GM12878 (cell line): ENCODE measurements at regions not wholly inside any gene's neighbourhood (a gene's known extent, or its start where the extent isn't known, plus 50 kb on each side); places are given as distances from the start of the nearest gene placed in this dataset.

Experiments
- ATAC-seq: fragments of 200-7000 bp; cut with Tn5 transposase; 3 replicates; pipeline ENCODE4 v1.9.1; 2020; ENCODE audit warnings: mild to moderate bottlenecking, moderate library complexity
- BruUV-seq: library from RNA; stranded (reverse); fragments of 400-500 nt; replicated peaks from 2 replicates; lab custom pipeline; 2021; lab: Mats Ljungman, UMichigan
- CTCF ChIA-PET: fragments of 300-600 bp; sonication (Branson Sonifier 250); formaldehyde crosslinking; extraction: SDS; loops from one replicate; lab custom pipeline; 2021; ENCODE audit warnings: inconsistent platforms; lab: Yijun Ruan, JAX
- POLR2A ChIA-PET: fragments of 350-600 bp; formaldehyde crosslinking; extraction: SDS; loops from one replicate; lab custom pipeline; 2021; ENCODE audit warnings: inconsistent platforms; lab: Charles Lee
- RAD21 ChIA-PET: fragments of 300-600 bp; sonication (Branson Sonifier 250); formaldehyde crosslinking; loops from one replicate; lab custom pipeline; 2023; ENCODE audit warnings: antibody characterized with exemption; ENCODE audit not compliant: unreplicated experiment; lab: Charles Lee
- SMC1A ChIA-PET: fragments of 300-600 bp; sonication (Branson Sonifier 250); formaldehyde crosslinking; loops from one replicate; lab custom pipeline; 2023; ENCODE audit not compliant: unreplicated experiment, uncharacterized antibody; lab: Charles Lee
- DNase-seq: peaks from one replicate; pipeline ENCODE4 v3.0.0-alpha.2; 2011; ENCODE audit warnings: low read depth, low spot score
- FAIRE-seq: peaks from 3 replicates; lab custom pipeline; 2011; peaks lifted over from hg19 to GRCh38; lab: Jason Lieb, UNC
- H2AFZ ChIP-seq: 2 replicates; pipeline ENCODE4 v1.6.0; 2011; ENCODE audit warnings: low read depth, low read length, control low read depth; ENCODE audit not compliant: control insufficient read depth
- H3K27ac ChIP-seq: 2 replicates; pipeline ENCODE4 v1.5.1; 2011; ENCODE audit warnings: control low read depth; ENCODE audit not compliant: control insufficient read depth, insufficient read depth
- H3K27me3 ChIP-seq, 2 experiments: replicated peaks in 1 of 2; 2 replicates each; pipeline versions ENCODE4 v1.6.0 to v1.6.1; 2011; ENCODE audit warnings: low read length in 1 of 2; ENCODE audit not compliant: control insufficient read depth in 2 of 2, insufficient read depth in 2 of 2
- H3K36me3 ChIP-seq, 2 experiments: 2 replicates each; pipeline ENCODE4 v1.5.1; 2011; ENCODE audit warnings: low read length in 1 of 2; ENCODE audit not compliant: control insufficient read depth in 2 of 2, insufficient read depth in 2 of 2
- H3K4me1 ChIP-seq: 2 replicates; pipeline ENCODE4 v1.6.1; 2011; ENCODE audit warnings: mild to moderate bottlenecking, low read length, moderate library complexity, mixed read lengths; ENCODE audit not compliant: control insufficient read depth, insufficient read depth
- H3K4me2 ChIP-seq: 2 replicates; pipeline ENCODE4 v1.6.0; 2011; ENCODE audit warnings: control low read depth; ENCODE audit not compliant: control insufficient read depth, insufficient read depth
- H3K4me3 ChIP-seq: fragments of 200-600 bp; sonication (generic); 2 replicates; pipeline ENCODE4 v1.5.1; 2016
- H3K79me2 ChIP-seq: 2 replicates; pipeline ENCODE4 v1.6.0; 2011; ENCODE audit warnings: low read length; ENCODE audit not compliant: control insufficient read depth, insufficient read depth
- H3K9ac ChIP-seq: 2 replicates; pipeline ENCODE4 v1.8.0; 2011; ENCODE audit warnings: low read length, control low read depth, mixed read lengths; ENCODE audit not compliant: control insufficient read depth, insufficient read depth
- H3K9me3 ChIP-seq: replicated peaks from 3 replicates; pipeline ENCODE4 v1.5.1; 2011; ENCODE audit warnings: mild to moderate bottlenecking, low read length; ENCODE audit not compliant: control insufficient read depth, insufficient read depth
- H4K20me1 ChIP-seq: 2 replicates; pipeline ENCODE4 v1.6.0; 2011; ENCODE audit not compliant: control insufficient read depth, insufficient read depth
- CEBPB ChIP-seq, 2 experiments: fragments of 150-350 bp in 1 of 2; IDR thresholded peaks; 2 replicates each; pipeline ENCODE4 v1.6.1; 2012 to 2014; ENCODE audit warnings: low read depth in 2 of 2, low read length in 2 of 2, borderline replicate concordance in 1 of 2, inconsistent platforms in 1 of 2
- CTCF ChIP-seq, 3 experiments: IDR thresholded peaks in 2 of 3; conservative IDR thresholded peaks in 1 of 3; 2 replicates each; pipeline ENCODE4 v1.5.1; 2011; ENCODE audit warnings: low read depth in 3 of 3, low read length in 3 of 3, mild to moderate bottlenecking in 3 of 3, control low read depth in 2 of 3, moderate library complexity in 2 of 3, inconsistent platforms in 1 of 3, mixed read lengths in 1 of 3; ENCODE audit not compliant: control insufficient read depth in 2 of 3, insufficient read depth in 1 of 3; ENCODE audit errors: extremely low read depth in 1 of 3
- DPF2 ChIP-seq: fragments of 450-650 bp; IDR thresholded peaks from 2 replicates; pipeline ENCODE4 v1.6.1; 2017; ENCODE audit warnings: mild to moderate bottlenecking
- ELK1 ChIP-seq: IDR thresholded peaks from 2 replicates; pipeline ENCODE4 v1.6.1; 2012; ENCODE audit warnings: low read depth, low read length, improper control_type of control experiment
- LARP7 ChIP-seq: fragments of 450-650 bp; IDR thresholded peaks from 2 replicates; pipeline ENCODE4 v1.6.1; 2017; ENCODE audit warnings: mild to moderate bottlenecking
- MLLT1 ChIP-seq: fragments of 450-650 bp; IDR thresholded peaks from 2 replicates; pipeline ENCODE4 v1.6.1; 2016; ENCODE audit warnings: mild to moderate bottlenecking
- MXI1 ChIP-seq: fragments of 150-350 bp; IDR thresholded peaks from 2 replicates; pipeline ENCODE4 v1.6.1; 2011; ENCODE audit warnings: low read depth, mild to moderate bottlenecking, inconsistent platforms, low read length, improper control_type of control experiment
- NRF1 ChIP-seq: conservative IDR thresholded peaks from 2 replicates; pipeline ENCODE4 v1.6.1; 2011; ENCODE audit warnings: mild to moderate bottlenecking, low read depth, low read length, improper control_type of control experiment
- PRDM15 ChIP-seq: fragments of 450-650 bp; formaldehyde crosslinking; IDR thresholded peaks from 2 replicates; pipeline ENCODE4 v1.4.0; 2020; ENCODE audit warnings: mild to moderate bottlenecking, moderate library complexity
- REST ChIP-seq: IDR thresholded peaks from 2 replicates; pipeline ENCODE4 v1.6.1; 2012; ENCODE audit warnings: mild to moderate bottlenecking, low read depth, low read length
- SMARCA5 ChIP-seq: fragments of 450-650 bp; IDR thresholded peaks from 2 replicates; pipeline ENCODE4 v1.6.1; 2017; ENCODE audit warnings: mild to moderate bottlenecking
- TCF12 ChIP-seq: IDR thresholded peaks from 2 replicates; pipeline ENCODE4 v1.6.1; 2011; ENCODE audit warnings: low read depth, mild to moderate bottlenecking, low read length
- ZNF207 ChIP-seq: fragments of 450-650 bp; IDR thresholded peaks from 2 replicates; pipeline ENCODE4 v1.6.1; 2014; ENCODE audit warnings: antibody characterized with exemption, mild to moderate bottlenecking, borderline replicate concordance
- WGBS: methylation state at CpG from one replicate; pipeline ENCODE4 v1.1.6; 2016; ENCODE audit warnings: low lambda C conversion rate; ENCODE audit not compliant: insufficient replicate concordance, insufficient coverage; ENCODE audit errors: missing lambda C conversion rate; 5-methylcytosine and 5-hydroxymethylcytosine counted together
- in situ Hi-C: fragments of 300-500 bp; cut with MboI; formaldehyde crosslinking; loops from 9 replicates; pipeline ENCODE4 v1.14.3; 2018; ENCODE audit warnings: mixed read lengths
- intact Hi-C: fragments of 100-400 bp; cut with micrococcal nuclease; formaldehyde crosslinking; loops from one replicate; pipeline ENCODE4 v1.14.2; 2022; ENCODE audit not compliant: unreplicated experiment

- DNase-seq (no peak), FAIRE-seq (no peak), ATAC-seq (no peak)
- intact Hi-C loops (no loop called here), in situ Hi-C loops (no loop called here)
- ChIA-PET RAD21 (no interaction called here), SMC1A (no interaction called here), CTCF (interaction anchor here (0.6 kb wide), 1 partner anchor 376 kb away, joined by 3 read pairs; no protein-coding TSS in a partner anchor), POLR2A (no interaction called here)
- H3K4me3 ChIP-seq = no peak overlapping the region
- H3K4me1 ChIP-seq = no peaks in the 10 kb centered on the region
- H3K9me3 ChIP-seq = no peaks in the 10 kb centered on the region
- no peaks in the 10 kb centered on the region for H3K79me2 ChIP-seq
- no peak overlapping the region for H2AFZ ChIP-seq
- H4K20me1 ChIP-seq = no peaks in the 10 kb centered on the region
- no peak overlapping the region for H3K4me2 ChIP-seq
- H3K36me3 ChIP-seq = no peaks in the 10 kb centered on the region
- BruUV-seq = no TSS peak
- H3K9ac ChIP-seq = no peak overlapping the region
- H3K27me3 ChIP-seq = no peaks in the 10 kb centered on the region; a peak in 2 of 4 replicates
- no peak overlapping the region for H3K27ac ChIP-seq
- WGBS = 81% methylated on average over 4 of the region's 4 CpGs
- TF ChIP-seq DPF2 = no peak
- TF ChIP-seq CTCF (IDR thresholded peaks at IDR 0.05 in 2 of 3, conservative IDR thresholded peaks at IDR 0.05 in 1 of 3; ENCODE audit: control insufficient read depth in 2 of 3, extremely low read depth in 1 of 3, insufficient read depth in 1 of 3, low read depth in 3 of 3, low read length in 3 of 3) = no peak
- no peak for TF ChIP-seq TCF12
- TF ChIP-seq ZNF207 = no peak
- no peak for TF ChIP-seq REST
- no peak for TF ChIP-seq PRDM15 (CRISPR knock-in tag)
- no peak for TF ChIP-seq MLLT1
- TF ChIP-seq NRF1 = no peak
- no peak for TF ChIP-seq CEBPB (IDR thresholded peaks at IDR 0.05; ENCODE audit: borderline replicate concordance in 1 of 2, low read depth in 2 of 2, low read length in 2 of 2)
- TF ChIP-seq LARP7 = no peak
- TF ChIP-seq MXI1 = no peak
- TF ChIP-seq ELK1 = no peak
- TF ChIP-seq SMARCA5 = no peak
Observed at GRCh38 chr1:232504651-232505050, 125.3 kb downstream of the SIPA1L2 start.
